Epithelial cell of esophagus (primary cell): ENCODE measurements at regions not wholly inside any gene's neighbourhood (a gene's known extent, or its start where the extent isn't known, plus 50 kb on each side); places are given as distances from the start of the nearest gene placed in this dataset.
"Not testable (repeated sequence)": the region's sequence is repeated elsewhere in the genome, so short reads cannot be mapped to it uniquely, and the experiment has no call there.

Source experiments
- DNase-seq: peaks from one replicate; pipeline ENCODE4 v3.0.0; 2010; ENCODE audit warnings: low read depth
- H3K4me3 ChIP-seq: 2 replicates; pipeline ENCODE4 v1.5.1; 2011; ENCODE audit warnings: mild to moderate bottlenecking, low read length, control low read depth
- CTCF ChIP-seq: IDR thresholded peaks from 2 replicates; pipeline ENCODE4 v1.5.1; 2011; ENCODE audit warnings: low read depth, mild to moderate bottlenecking, low read length, control low read depth, inconsistent platforms; ENCODE audit not compliant: insufficient read depth; ENCODE audit errors: missing control alignments

- H3K4me3 ChIP-seq = no peak overlapping the region
- DNase-seq = no peak
- no peak for TF ChIP-seq CTCF
Observed at GRCh38 chr1:214740471-214740870, 137.5 kb downstream of the CENPF start.

- no peak for TF ChIP-seq CTCF
- no peak for DNase-seq
- H3K4me3 ChIP-seq = no peak overlapping the region
Observed at GRCh38 chr1:214747050-214747635, 144.1 kb downstream of the CENPF start.

GRCh38 chr1:214753236-214753852, 150.3 kb downstream of the CENPF start:
- no peak for DNase-seq
- H3K4me3 ChIP-seq = no peak overlapping the region
- no peak for TF ChIP-seq CTCF

- no peak for TF ChIP-seq CTCF
- DNase-seq = no peak
- no peak overlapping the region for H3K4me3 ChIP-seq
Observed at GRCh38 chr1:214761030-214761429, 158.0 kb downstream of the CENPF start.

GRCh38 chr1:214762902-214763301, 159.9 kb downstream of the CENPF start:
- TF ChIP-seq CTCF = no peak
- no peak overlapping the region for H3K4me3 ChIP-seq
- DNase-seq = no peak

- no peak for DNase-seq
- H3K4me3 ChIP-seq = no peak overlapping the region
- no peak for TF ChIP-seq CTCF
Observed at GRCh38 chr1:214764502-214764901, 161.5 kb downstream of the CENPF start.

- no peak for DNase-seq
- no peak for TF ChIP-seq CTCF
- no peak overlapping the region for H3K4me3 ChIP-seq
Observed at GRCh38 chr1:214767221-214767620, 164.2 kb downstream of the CENPF start.

- not testable (repeated sequence) for H3K4me3 ChIP-seq
Observed at GRCh38 chr1:214769666-214770065, 166.7 kb downstream of the CENPF start.

More at GRCh38 chr1:214769666-214770065, 166.7 kb downstream of the CENPF start:
- not testable (repeated sequence) for DNase-seq
